ENCODE measurements at regions not wholly inside any gene's neighbourhood (a gene's known extent, or its start where the extent isn't known, plus 50 kb on each side); places are given as distances from the start of the nearest gene placed in this dataset.

DNA sequence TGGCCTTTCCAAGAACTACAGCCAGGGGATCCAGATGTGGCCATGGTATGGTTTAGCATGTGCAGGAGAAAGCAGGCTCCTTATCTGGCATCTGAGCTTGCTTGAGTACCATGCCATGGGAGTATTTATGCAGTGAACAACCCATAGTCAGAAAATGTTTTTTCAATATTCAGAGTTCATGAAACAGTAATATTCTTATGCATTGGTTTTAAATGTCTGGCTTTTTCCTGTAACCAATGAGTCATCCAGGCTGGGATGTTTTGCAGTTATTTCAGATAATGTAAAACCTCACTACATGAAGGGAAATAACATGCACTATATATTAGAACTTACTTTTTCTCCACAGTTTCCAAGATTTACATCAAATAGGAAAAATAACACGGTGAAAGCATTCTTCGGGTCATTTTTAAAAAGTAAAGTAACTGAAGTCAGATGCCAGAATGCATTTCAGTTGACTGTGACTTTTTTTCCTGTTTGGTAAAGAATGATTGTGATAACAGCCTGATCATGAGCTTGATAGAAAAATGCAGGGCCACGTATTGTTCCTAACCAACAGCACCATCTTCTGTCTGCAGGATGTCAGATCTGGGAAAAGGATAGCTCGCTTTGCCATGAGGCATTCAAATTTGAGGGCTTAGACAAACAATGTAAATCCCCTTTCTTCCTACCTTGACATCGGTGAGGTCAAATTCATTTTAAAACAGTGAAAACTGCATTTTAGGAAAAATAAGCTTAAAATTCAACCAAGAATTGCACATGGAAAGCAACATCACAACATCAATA is 152.8 kb downstream of the DSC3 start:
- TF ChIP-seq CTCF (IDR thresholded peaks at IDR 0.05) (no peak), POLR2A (IDR thresholded peaks at IDR 0.05) (no peak)

Data from lower leg skin (tissue), 3 donors.